Esophagus squamous epithelium (tissue), 5 donors: ENCODE measurements at regions not wholly inside any gene's neighbourhood (a gene's known extent, or its start where the extent isn't known, plus 50 kb on each side); places are given as distances from the start of the nearest gene placed in this dataset.
A peak's percentile ranks its signal among the peaks of the same experiment; 100 is the strongest.

Experiments
- DNase-seq: peaks from one replicate; lab custom pipeline; 2025; lab: John Stamatoyannopoulos, UW
- H3K27ac ChIP-seq, 4 donors: fragments of 200-600 bp; sonication (generic); one replicate each; pipeline ENCODE4 v1.5.1; 2016 to 2019; ENCODE audit warnings: mild to moderate bottlenecking in 1 of 4
- H3K27me3 ChIP-seq, 4 donors: fragments of 200-600 bp; sonication (generic); 1 replicate in 3 of 4; 2 replicates in 1 of 4; pipeline versions ENCODE4 v1.5.1 to v1.6.0; 2017 to 2021; ENCODE audit warnings: antibody characterized with exemption in 1 of 4
- H3K36me3 ChIP-seq, 3 donors: fragments of 200-600 bp; sonication (generic); one replicate each; pipeline ENCODE4 v1.5.1; 2016 to 2019
- H3K4me1 ChIP-seq, 3 donors: fragments of 200-600 bp; sonication (generic); one replicate each; pipeline ENCODE4 v1.5.1; 2017 to 2019
- H3K4me3 ChIP-seq, 4 donors: fragments of 200-600 bp; sonication (generic); 1 replicate in 3 of 4; 2 replicates in 1 of 4; pipeline ENCODE4 v1.5.1; 2016 to 2019; ENCODE audit warnings: mild to moderate bottlenecking in 2 of 4, moderate library complexity in 1 of 4
- H3K9me3 ChIP-seq, 3 donors: fragments of 200-600 bp; sonication (generic); one replicate each; pipeline ENCODE4 v1.5.1; 2016 to 2019
- POLR2A ChIP-seq, 4 donors: fragments of 450-650 bp; IDR thresholded peaks; one replicate each; pipeline ENCODE4 v1.6.1; 2017; ENCODE audit warnings: antibody characterized with exemption in 4 of 4, mild to moderate bottlenecking in 4 of 4, moderate library complexity in 3 of 4
- WGBS, 2 donors: methylation state at CpG; one replicate each; pipeline ENCODE4 v1.1.5; 2018; 5-methylcytosine and 5-hydroxymethylcytosine counted together
- intact Hi-C: fragments of 100-400 bp; cut with DNase I; formaldehyde crosslinking; loops from one replicate; pipeline ENCODE4 v1.15.0; 2022
- TF ChIP-seq, protein P1 (sequence below), 6 experiments: fragments of 450-650 bp in 4 of 6; fragments of 200-600 bp in 2 of 6; sonication (generic) in 2 of 6; IDR thresholded peaks; one replicate each; pipeline ENCODE4 v1.5.1; 2016 to 2019; ENCODE audit warnings: antibody characterized with exemption in 6 of 6, mild to moderate bottlenecking in 4 of 6, moderate library complexity in 4 of 6
- donor health status: DM: yes; HTN: yes; CAD: no.

DNA sequence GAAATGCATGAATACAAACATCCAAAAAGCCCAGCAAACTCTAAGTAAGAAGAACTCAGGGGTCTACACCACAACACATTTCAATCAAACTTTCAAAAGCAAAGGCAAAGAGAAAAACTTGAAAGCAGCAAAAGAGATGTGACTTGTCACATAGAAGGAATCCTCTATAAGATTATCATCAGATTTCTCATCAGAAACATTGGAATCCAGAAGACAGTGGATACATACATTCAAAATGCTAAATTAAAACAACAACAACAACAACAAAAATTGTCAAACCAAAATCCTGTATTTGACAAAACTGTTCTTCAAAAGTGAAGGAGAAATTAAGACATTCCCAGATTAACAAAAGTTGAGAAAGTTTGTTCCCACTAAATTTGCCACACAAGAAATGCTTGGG lies 362.7 kb downstream of the ZNF608 start:
- TF ChIP-seq, protein P1, sequence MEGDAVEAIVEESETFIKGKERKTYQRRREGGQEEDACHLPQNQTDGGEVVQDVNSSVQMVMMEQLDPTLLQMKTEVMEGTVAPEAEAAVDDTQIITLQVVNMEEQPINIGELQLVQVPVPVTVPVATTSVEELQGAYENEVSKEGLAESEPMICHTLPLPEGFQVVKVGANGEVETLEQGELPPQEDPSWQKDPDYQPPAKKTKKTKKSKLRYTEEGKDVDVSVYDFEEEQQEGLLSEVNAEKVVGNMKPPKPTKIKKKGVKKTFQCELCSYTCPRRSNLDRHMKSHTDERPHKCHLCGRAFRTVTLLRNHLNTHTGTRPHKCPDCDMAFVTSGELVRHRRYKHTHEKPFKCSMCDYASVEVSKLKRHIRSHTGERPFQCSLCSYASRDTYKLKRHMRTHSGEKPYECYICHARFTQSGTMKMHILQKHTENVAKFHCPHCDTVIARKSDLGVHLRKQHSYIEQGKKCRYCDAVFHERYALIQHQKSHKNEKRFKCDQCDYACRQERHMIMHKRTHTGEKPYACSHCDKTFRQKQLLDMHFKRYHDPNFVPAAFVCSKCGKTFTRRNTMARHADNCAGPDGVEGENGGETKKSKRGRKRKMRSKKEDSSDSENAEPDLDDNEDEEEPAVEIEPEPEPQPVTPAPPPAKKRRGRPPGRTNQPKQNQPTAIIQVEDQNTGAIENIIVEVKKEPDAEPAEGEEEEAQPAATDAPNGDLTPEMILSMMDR (IDR thresholded peaks at IDR 0.05) = no peak
- no peak for TF ChIP-seq POLR2A (IDR thresholded peaks at IDR 0.05)
- H3K4me3 ChIP-seq = no peak overlapping the region
- H3K36me3 ChIP-seq = no peaks in the 10 kb centered on the region
- no peaks in the 10 kb centered on the region for H3K27me3 ChIP-seq
- no peaks in the 10 kb centered on the region for H3K4me1 ChIP-seq
- peaks cover 0 to 20% (median 15%) of the 10 kb centered on the region in 3 donors for H3K9me3 ChIP-seq
- intact Hi-C loops = no loop called here
- no peak overlapping the region for H3K27ac ChIP-seq
- no peak for DNase-seq

DNA sequence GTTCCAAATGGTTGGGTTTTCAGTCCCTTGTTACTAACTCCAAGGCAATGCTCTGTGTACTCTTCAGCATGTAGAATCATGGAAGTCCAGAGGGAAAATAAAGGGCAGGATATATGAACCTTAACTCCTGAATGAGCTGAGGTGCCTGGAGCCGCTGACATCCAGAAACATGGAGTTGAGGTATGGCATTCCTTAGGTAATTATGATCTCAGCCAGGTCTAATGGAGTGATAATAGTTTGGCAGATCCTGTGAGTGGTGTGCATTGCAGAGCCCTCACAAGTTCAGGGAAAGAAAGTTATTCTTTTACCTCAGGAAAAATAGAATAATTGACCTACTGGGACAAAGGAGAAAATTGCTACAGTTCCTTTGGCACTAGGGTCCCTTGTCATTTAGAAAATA lies 369.1 kb downstream of the ZNF608 start:
- H3K9me3 ChIP-seq = peaks cover 0 to 8% (median 2%) of the 10 kb centered on the region in 3 donors
- no peaks in the 10 kb centered on the region for H3K36me3 ChIP-seq
- no peak for DNase-seq
- no peaks in the 10 kb centered on the region for H3K4me1 ChIP-seq
- WGBS, 2 donors = 94 to 100% methylated on average over 1 of the region's 1 CpG
- H3K27me3 ChIP-seq = no peaks in the 10 kb centered on the region
- intact Hi-C loops = no loop called here
- no peak overlapping the region for H3K27ac ChIP-seq
- H3K4me3 ChIP-seq = no peak overlapping the region
- TF ChIP-seq, protein P1 (IDR thresholded peaks at IDR 0.05) = no peak
- no peak for TF ChIP-seq POLR2A (IDR thresholded peaks at IDR 0.05)

DNA sequence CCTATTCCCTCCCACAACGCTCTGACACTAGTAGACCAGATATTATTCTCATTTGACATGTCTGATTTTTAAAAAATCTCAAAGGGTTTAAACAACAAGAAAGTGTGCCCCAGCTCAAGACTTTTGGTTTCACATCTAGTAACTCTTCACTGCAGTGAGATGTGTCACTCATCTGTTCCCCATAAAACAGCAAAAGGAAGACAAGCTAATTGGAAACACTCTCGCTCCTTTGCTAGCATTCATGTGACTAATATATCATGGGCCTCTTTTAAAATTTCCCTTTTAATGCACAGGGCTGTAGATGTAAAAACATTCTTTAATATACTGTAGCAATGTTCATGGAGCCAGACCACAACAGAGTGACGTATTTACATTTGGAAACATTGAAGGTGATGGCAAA lies 372.6 kb downstream of the ZNF608 start:
- Histone ChIP-seq H3K9me3 (no peaks in the 10 kb centered on the region), H3K4me3 (no peak overlapping the region), H3K27ac (no peak overlapping the region), H3K27me3 (no peaks in the 10 kb centered on the region), H3K36me3 (no peaks in the 10 kb centered on the region), H3K4me1 (peaks cover 0 to 3% (median 0%) of the 10 kb centered on the region in 3 donors)
- no peak for TF ChIP-seq POLR2A (IDR thresholded peaks at IDR 0.05)
- TF ChIP-seq, protein P1 (IDR thresholded peaks at IDR 0.05) = no peak
- 91 to 98% methylated on average over 3 of the region's 3 CpGs for WGBS, 2 donors
- DNase-seq = no peak
- intact Hi-C loops = no loop called here

DNA sequence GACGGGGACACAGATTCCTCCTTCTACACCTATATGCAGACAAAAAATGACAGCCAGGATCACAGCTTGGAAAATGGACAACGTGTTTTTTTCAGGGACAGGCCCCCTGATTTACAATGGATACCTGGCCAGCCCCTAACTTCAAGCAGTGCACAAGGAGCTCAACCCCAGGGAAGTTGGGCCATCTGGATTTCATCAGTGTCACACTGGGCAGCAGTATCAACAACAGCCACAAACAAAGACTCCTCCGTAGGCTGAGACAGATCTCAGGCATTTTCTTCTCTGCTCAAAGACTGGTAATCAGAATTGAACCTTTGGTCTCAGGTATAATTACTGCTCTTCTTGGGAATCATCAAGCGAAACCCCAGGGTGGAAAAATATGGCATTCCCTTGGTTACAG lies 374.0 kb downstream of the ZNF608 start:
- Histone ChIP-seq H3K27me3 (no peaks in the 10 kb centered on the region), H3K27ac (no peak overlapping the region), H3K36me3 (no peaks in the 10 kb centered on the region), H3K9me3 (no peaks in the 10 kb centered on the region), H3K4me3 (no peak overlapping the region), H3K4me1 (peaks cover 0 to 3% (median 0%) of the 10 kb centered on the region in 3 donors)
- 84 to 94% methylated on average over 3 to 4 of the region's 4 CpGs for WGBS, 2 donors
- intact Hi-C loops = no loop called here
- no peak for TF ChIP-seq POLR2A (IDR thresholded peaks at IDR 0.05)
- TF ChIP-seq, protein P1 (IDR thresholded peaks at IDR 0.05) = no peak
- no peak for DNase-seq

DNA sequence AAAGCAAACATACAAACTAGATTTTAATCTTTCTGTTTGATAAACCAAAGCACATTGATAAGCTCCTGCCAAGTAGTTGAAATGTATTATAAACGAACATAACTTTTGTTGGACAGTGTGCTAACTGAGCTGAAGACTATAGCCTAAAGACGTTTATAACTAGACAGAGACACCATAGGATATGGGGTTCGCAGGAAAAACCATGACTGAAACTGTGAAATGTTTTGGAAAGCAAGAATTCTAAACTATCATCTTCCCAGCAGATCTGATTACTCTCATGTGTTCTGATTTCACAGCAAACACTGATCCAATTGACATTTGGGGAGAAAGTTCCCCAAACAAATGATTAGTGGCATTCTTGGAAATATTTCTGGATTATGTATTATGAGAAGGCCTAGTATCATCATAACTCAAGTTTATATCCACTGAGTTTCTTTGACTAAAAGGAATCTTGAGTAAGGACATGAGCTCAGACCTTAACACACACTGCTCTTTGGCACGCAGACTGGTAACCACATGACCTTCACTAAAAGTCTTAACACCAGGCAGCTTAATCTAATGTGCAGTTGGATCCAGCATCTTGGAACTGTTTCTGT lies 375.2 kb downstream of the ZNF608 start:
- no peak overlapping the region for H3K4me3 ChIP-seq
- no peaks in the 10 kb centered on the region for H3K9me3 ChIP-seq
- no peaks in the 10 kb centered on the region for H3K36me3 ChIP-seq
- DNase-seq = no peak
- H3K4me1 ChIP-seq = peaks cover 0 to 3% (median 0%) of the 10 kb centered on the region in 3 donors
- intact Hi-C loops = no loop called here
- WGBS, 2 donors = 59 to 70% methylated on average over 4 of the region's 4 CpGs
- TF ChIP-seq POLR2A (IDR thresholded peaks at IDR 0.05) = no peak
- TF ChIP-seq, protein P1 (IDR thresholded peaks at IDR 0.05) = no peak
- no peaks in the 10 kb centered on the region for H3K27me3 ChIP-seq
- H3K27ac ChIP-seq = peak overlapping the region in 1 of 4 donors; percentile 23
